ENCODE measurements at regions not wholly inside any gene's neighbourhood (a gene's known extent, or its start where the extent isn't known, plus 50 kb on each side); places are given as distances from the start of the nearest gene placed in this dataset.

DNA sequence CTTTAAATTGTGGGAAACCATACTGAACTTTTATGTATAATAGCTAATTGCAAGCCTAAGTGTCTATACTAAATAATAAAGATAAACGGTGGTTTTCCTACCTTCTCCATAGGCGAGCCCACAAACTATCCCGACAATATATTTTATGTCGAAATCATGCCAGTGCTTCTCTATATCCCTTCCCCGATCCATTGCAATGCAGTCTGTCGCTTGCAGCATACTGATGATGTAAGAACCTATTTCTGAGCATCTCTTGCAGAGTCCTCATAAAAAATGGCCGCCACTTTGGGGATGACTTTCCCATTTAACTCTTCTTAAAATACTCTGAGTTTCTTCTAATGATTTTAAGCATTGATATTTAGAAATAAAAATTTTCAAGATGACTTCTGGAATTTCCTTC lies 58.1 kb upstream of the TLR3 start:
- H3K36me3 ChIP-seq (ENCODE audit: insufficient read depth, low read length, poor library complexity, severe bottlenecking) = no peaks in the 10 kb centered on the region
- TF ChIP-seq, protein P1, sequence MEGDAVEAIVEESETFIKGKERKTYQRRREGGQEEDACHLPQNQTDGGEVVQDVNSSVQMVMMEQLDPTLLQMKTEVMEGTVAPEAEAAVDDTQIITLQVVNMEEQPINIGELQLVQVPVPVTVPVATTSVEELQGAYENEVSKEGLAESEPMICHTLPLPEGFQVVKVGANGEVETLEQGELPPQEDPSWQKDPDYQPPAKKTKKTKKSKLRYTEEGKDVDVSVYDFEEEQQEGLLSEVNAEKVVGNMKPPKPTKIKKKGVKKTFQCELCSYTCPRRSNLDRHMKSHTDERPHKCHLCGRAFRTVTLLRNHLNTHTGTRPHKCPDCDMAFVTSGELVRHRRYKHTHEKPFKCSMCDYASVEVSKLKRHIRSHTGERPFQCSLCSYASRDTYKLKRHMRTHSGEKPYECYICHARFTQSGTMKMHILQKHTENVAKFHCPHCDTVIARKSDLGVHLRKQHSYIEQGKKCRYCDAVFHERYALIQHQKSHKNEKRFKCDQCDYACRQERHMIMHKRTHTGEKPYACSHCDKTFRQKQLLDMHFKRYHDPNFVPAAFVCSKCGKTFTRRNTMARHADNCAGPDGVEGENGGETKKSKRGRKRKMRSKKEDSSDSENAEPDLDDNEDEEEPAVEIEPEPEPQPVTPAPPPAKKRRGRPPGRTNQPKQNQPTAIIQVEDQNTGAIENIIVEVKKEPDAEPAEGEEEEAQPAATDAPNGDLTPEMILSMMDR (conservative IDR thresholded peaks at IDR 0.05; ENCODE audit: low read depth, low read length) = no peak
- no peak for TF ChIP-seq EZH2 (IDR thresholded peaks at IDR 0.05; ENCODE audit: borderline replicate concordance, low read depth, low read length, poor library complexity, severe bottlenecking)
- H3K9me3 ChIP-seq (ENCODE audit: low read depth, low read length, poor library complexity, severe bottlenecking) = no peaks in the 10 kb centered on the region
- no peak overlapping the region for H3K4me3 ChIP-seq (ENCODE audit: low read depth, low read length, poor library complexity, severe bottlenecking)
- POLR2A ChIA-PET (ENCODE audit: low non-redundant PET) = no interaction called here
- intact Hi-C loops (cut with micrococcal nuclease; ENCODE audit: unreplicated experiment) = no loop called here
- no peak overlapping the region for H3K27ac ChIP-seq (ENCODE audit: low read depth, low read length, poor library complexity, severe bottlenecking)
- no peak for DNase-seq (ENCODE audit: low spot score)
- CTCF ChIA-PET = no interaction called here
- H3K27me3 ChIP-seq (replicated peaks; ENCODE audit: insufficient read depth, low read depth, low read length, poor library complexity) = peaks cover 18% of the 10 kb centered on the region
- no peaks in the 10 kb centered on the region for H3K4me1 ChIP-seq (ENCODE audit: insufficient read depth, low read length, poor library complexity, severe bottlenecking)
- no TSS peak for BruUV-seq (replicated peaks)

DNA sequence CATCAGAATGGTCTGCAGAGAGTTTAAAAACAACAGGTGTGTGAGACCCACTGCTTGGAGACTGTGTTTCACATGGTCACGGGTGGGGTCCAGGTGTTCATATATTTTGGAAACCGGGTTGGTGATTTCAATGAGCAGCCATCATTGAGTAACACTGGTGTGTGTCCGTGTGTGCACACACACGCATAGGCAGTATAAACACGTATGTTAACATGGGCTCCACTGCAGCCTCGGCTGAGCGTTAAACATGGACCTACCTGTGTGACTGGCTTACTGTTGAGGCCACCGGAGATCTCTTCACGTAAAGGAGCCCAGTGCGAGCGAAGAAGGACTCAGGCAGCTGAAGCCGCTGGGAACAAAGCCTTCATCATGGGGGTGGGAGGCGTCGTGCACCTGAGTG lies 56.9 kb upstream of the TLR3 start:
- no peak overlapping the region for H3K27ac ChIP-seq (ENCODE audit: low read depth, low read length, poor library complexity, severe bottlenecking)
- intact Hi-C loops (cut with micrococcal nuclease; ENCODE audit: unreplicated experiment) = no loop called here
- no peak for DNase-seq (ENCODE audit: low spot score)
- POLR2A ChIA-PET (ENCODE audit: low non-redundant PET) = no interaction called here
- H3K27me3 ChIP-seq (replicated peaks; ENCODE audit: insufficient read depth, low read depth, low read length, poor library complexity) = peaks cover 17% of the 10 kb centered on the region
- BruUV-seq (replicated peaks) = no TSS peak
- no peaks in the 10 kb centered on the region for H3K9me3 ChIP-seq (ENCODE audit: low read depth, low read length, poor library complexity, severe bottlenecking)
- TF ChIP-seq, protein P1 (conservative IDR thresholded peaks at IDR 0.05; ENCODE audit: low read depth, low read length) = no peak
- no peak for TF ChIP-seq EZH2 (IDR thresholded peaks at IDR 0.05; ENCODE audit: borderline replicate concordance, low read depth, low read length, poor library complexity, severe bottlenecking)
- H3K36me3 ChIP-seq (ENCODE audit: insufficient read depth, low read length, poor library complexity, severe bottlenecking) = no peaks in the 10 kb centered on the region
- H3K4me3 ChIP-seq (ENCODE audit: low read depth, low read length, poor library complexity, severe bottlenecking) = no peak overlapping the region
- CTCF ChIA-PET = no interaction called here
- H3K4me1 ChIP-seq (ENCODE audit: insufficient read depth, low read length, poor library complexity, severe bottlenecking) = no peaks in the 10 kb centered on the region

- Histone ChIP-seq H3K27me3 (replicated peaks; ENCODE audit: insufficient read depth, low read depth, low read length, poor library complexity) (peaks cover 13% of the 10 kb centered on the region), H3K4me1 (ENCODE audit: insufficient read depth, low read length, poor library complexity, severe bottlenecking) (no peaks in the 10 kb centered on the region), H3K36me3 (ENCODE audit: insufficient read depth, low read length, poor library complexity, severe bottlenecking) (no peaks in the 10 kb centered on the region), H3K4me3 (ENCODE audit: low read depth, low read length, poor library complexity, severe bottlenecking) (no peak overlapping the region), H3K9me3 (ENCODE audit: low read depth, low read length, poor library complexity, severe bottlenecking) (no peaks in the 10 kb centered on the region), H3K27ac (ENCODE audit: low read depth, low read length, poor library complexity, severe bottlenecking) (no peak overlapping the region)
- BruUV-seq (replicated peaks) = no TSS peak
- TF ChIP-seq EZH2 (IDR thresholded peaks at IDR 0.05; ENCODE audit: borderline replicate concordance, low read depth, low read length, poor library complexity, severe bottlenecking) = no peak
- TF ChIP-seq, protein P1 (conservative IDR thresholded peaks at IDR 0.05; ENCODE audit: low read depth, low read length) = no peak
- CTCF ChIA-PET = no interaction called here
- POLR2A ChIA-PET (ENCODE audit: low non-redundant PET) = no interaction called here
- DNase-seq (ENCODE audit: low spot score) = no peak
- intact Hi-C loops (cut with micrococcal nuclease; ENCODE audit: unreplicated experiment) = no loop called here
Observed at GRCh38 chr4:186013419-186014186, 55.4 kb upstream of the TLR3 start.

All from A673 (cell line).